HUES64 (cell line): ENCODE measurements at regions not wholly inside any gene's neighbourhood (a gene's known extent, or its start where the extent isn't known, plus 50 kb on each side); places are given as distances from the start of the nearest gene placed in this dataset.

Source experiments
- H3K27ac ChIP-seq: 2 replicates; pipeline ENCODE4 v1.7.0; 2013; ENCODE audit warnings: low read depth, low read length, inconsistent platforms
- H3K27me3 ChIP-seq: 2 replicates; pipeline ENCODE4 v1.6.1; 2013; ENCODE audit warnings: mild to moderate bottlenecking, low read length; ENCODE audit not compliant: insufficient read depth
- H3K36me3 ChIP-seq: 2 replicates; pipeline ENCODE4 v1.6.1; 2013; ENCODE audit warnings: mild to moderate bottlenecking, low read length; ENCODE audit not compliant: insufficient read depth
- H3K4me1 ChIP-seq: 2 replicates; pipeline ENCODE4 v1.6.1; 2013; ENCODE audit warnings: mild to moderate bottlenecking, low read length, moderate library complexity; ENCODE audit not compliant: insufficient read depth
- H3K4me3 ChIP-seq: 2 replicates; pipeline ENCODE4 v1.5.1; 2013; ENCODE audit warnings: mild to moderate bottlenecking, low read length, moderate library complexity
- H3K9ac ChIP-seq: 2 replicates; pipeline ENCODE4 v1.6.1; 2013; ENCODE audit warnings: mild to moderate bottlenecking, low read depth, low read length
- H3K9me3 ChIP-seq: 2 replicates; pipeline ENCODE4 v1.6.1; 2013; ENCODE audit warnings: low read depth, low read length; ENCODE audit not compliant: insufficient read depth
- WGBS: fragments of 150-250, 120-280 bp; methylation state at CpG from one replicate; pipeline ENCODE4 v1.1.7; 2013; ENCODE audit warnings: missing lambda C conversion rate; 5-methylcytosine and 5-hydroxymethylcytosine counted together

GRCh38 chr2:11050565-11050964 lies 104.7 kb upstream of the SLC66A3 start:
- no peak overlapping the region for H3K27ac ChIP-seq
- no peak overlapping the region for H3K9ac ChIP-seq
- no peak overlapping the region for H3K4me3 ChIP-seq
- no peaks in the 10 kb centered on the region for H3K9me3 ChIP-seq
- H3K4me1 ChIP-seq = no peaks in the 10 kb centered on the region
- no peaks in the 10 kb centered on the region for H3K36me3 ChIP-seq
- no peaks in the 10 kb centered on the region for H3K27me3 ChIP-seq
- 87% methylated on average over 3 of the region's 5 CpGs for WGBS

- 97% methylated on average over 9 of the region's 9 CpGs for WGBS
- H3K4me1 ChIP-seq = no peaks in the 10 kb centered on the region
Measured at GRCh38 chr2:11051280-11051679, 104.0 kb upstream of the SLC66A3 start.

GRCh38 chr2:11053546-11053945 lies 101.7 kb upstream of the SLC66A3 start:
- no peaks in the 10 kb centered on the region for H3K36me3 ChIP-seq
- no peaks in the 10 kb centered on the region for H3K9me3 ChIP-seq
- H3K9ac ChIP-seq = no peak overlapping the region
- H3K27me3 ChIP-seq = no peaks in the 10 kb centered on the region
- 93% methylated on average over 12 of the region's 12 CpGs for WGBS
- H3K4me1 ChIP-seq = no peaks in the 10 kb centered on the region
- no peak overlapping the region for H3K4me3 ChIP-seq
- no peak overlapping the region for H3K27ac ChIP-seq

More at GRCh38 chr2:11051280-11051679, 104.0 kb upstream of the SLC66A3 start:
- no peaks in the 10 kb centered on the region for H3K36me3 ChIP-seq
- no peak overlapping the region for H3K9ac ChIP-seq
- no peaks in the 10 kb centered on the region for H3K9me3 ChIP-seq
- H3K27ac ChIP-seq = no peak overlapping the region
- H3K4me3 ChIP-seq = no peak overlapping the region
- no peaks in the 10 kb centered on the region for H3K27me3 ChIP-seq

- WGBS = 95% methylated on average over 14 of the region's 14 CpGs
- Histone ChIP-seq H3K9ac (no peak overlapping the region), H3K36me3 (no peaks in the 10 kb centered on the region), H3K4me1 (no peaks in the 10 kb centered on the region), H3K9me3 (no peaks in the 10 kb centered on the region), H3K27me3 (no peaks in the 10 kb centered on the region), H3K27ac (no peak overlapping the region), H3K4me3 (no peak overlapping the region)
Measured at GRCh38 chr2:11054783-11055678, 100.2 kb upstream of the SLC66A3 start.

GRCh38 chr2:11055679-11056215 lies 99.5 kb upstream of the SLC66A3 start:
- 90% methylated on average over 9 of the region's 9 CpGs for WGBS
- Histone ChIP-seq H3K36me3 (no peaks in the 10 kb centered on the region), H3K27ac (no peak overlapping the region), H3K9ac (no peak overlapping the region), H3K4me3 (no peak overlapping the region), H3K9me3 (peaks cover 3% of the 10 kb centered on the region; the same call in 1 of the 2 replicates), H3K27me3 (no peaks in the 10 kb centered on the region), H3K4me1 (no peaks in the 10 kb centered on the region)

- H3K4me3 ChIP-seq = no peak overlapping the region
- no peaks in the 10 kb centered on the region for H3K36me3 ChIP-seq
- no peaks in the 10 kb centered on the region for H3K4me1 ChIP-seq
- H3K9me3 ChIP-seq = peaks cover 9% of the 10 kb centered on the region; the same call in 1 of the 2 replicates
- H3K9ac ChIP-seq = no peak overlapping the region
- H3K27me3 ChIP-seq = no peaks in the 10 kb centered on the region
- 89% methylated on average over 6 of the region's 6 CpGs for WGBS
- H3K27ac ChIP-seq = no peak overlapping the region
Measured at GRCh38 chr2:11056614-11057013, 98.7 kb upstream of the SLC66A3 start.

GRCh38 chr2:11057031-11057430 lies 98.2 kb upstream of the SLC66A3 start:
- WGBS = 92% methylated on average over 4 of the region's 4 CpGs
- Histone ChIP-seq H3K9ac (no peak overlapping the region), H3K9me3 (peaks cover 13% of the 10 kb centered on the region; the same call in 1 of the 2 replicates), H3K36me3 (no peaks in the 10 kb centered on the region), H3K27me3 (no peaks in the 10 kb centered on the region), H3K4me1 (no peaks in the 10 kb centered on the region), H3K27ac (no peak overlapping the region), H3K4me3 (no peak overlapping the region)

- H3K4me3 ChIP-seq = no peak overlapping the region
- H3K9ac ChIP-seq = no peak overlapping the region
- no peaks in the 10 kb centered on the region for H3K36me3 ChIP-seq
- 96% methylated on average over 5 of the region's 5 CpGs for WGBS
- H3K4me1 ChIP-seq = no peaks in the 10 kb centered on the region
- peaks cover 16% of the 10 kb centered on the region; the same call in 1 of the 2 replicates for H3K9me3 ChIP-seq
- H3K27ac ChIP-seq = no peak overlapping the region
- H3K27me3 ChIP-seq = no peaks in the 10 kb centered on the region
Measured at GRCh38 chr2:11058129-11058528, 97.1 kb upstream of the SLC66A3 start.

GRCh38 chr2:11060376-11061169 lies 94.7 kb upstream of the SLC66A3 start:
- Histone ChIP-seq H3K4me1 (no peaks in the 10 kb centered on the region), H3K9ac (no peak overlapping the region), H3K9me3 (peaks cover 16% of the 10 kb centered on the region; the same call in 1 of the 2 replicates), H3K4me3 (no peak overlapping the region), H3K36me3 (no peaks in the 10 kb centered on the region), H3K27ac (no peak overlapping the region), H3K27me3 (no peaks in the 10 kb centered on the region)
- 89% methylated on average over 3 of the region's 3 CpGs for WGBS

- no peaks in the 10 kb centered on the region for H3K36me3 ChIP-seq
- 88% methylated on average over 12 of the region's 12 CpGs for WGBS
- no peak overlapping the region for H3K9ac ChIP-seq
- no peaks in the 10 kb centered on the region for H3K4me1 ChIP-seq
- no peak overlapping the region for H3K4me3 ChIP-seq
- peaks cover 12% of the 10 kb centered on the region; the same call in 1 of the 2 replicates for H3K9me3 ChIP-seq
- no peak overlapping the region for H3K27ac ChIP-seq
- H3K27me3 ChIP-seq = no peaks in the 10 kb centered on the region
Measured at GRCh38 chr2:11065833-11066485, 89.3 kb upstream of the SLC66A3 start.
